HG02588 (cell line): ENCODE measurements at regions not wholly inside any gene's neighbourhood (a gene's known extent, or its start where the extent isn't known, plus 50 kb on each side); places are given as distances from the start of the nearest gene placed in this dataset.

Experiments
- ATAC-seq: cut with Tn5 transposase; IDR thresholded peaks from one replicate; pipeline ENCODE4 v1.9.1; 2021; ENCODE audit warnings: mild to moderate bottlenecking, moderate library complexity; ENCODE audit not compliant: unreplicated experiment

- ATAC-seq, result no peak
Measured at GRCh38 chr13:85742355-85742754, 56.9 kb downstream of the SLITRK6 start.

- no peak for ATAC-seq
Measured at GRCh38 chr13:85741017-85741416, 58.2 kb downstream of the SLITRK6 start.

- no peak for ATAC-seq
Measured at GRCh38 chr13:85738696-85739320, 60.4 kb downstream of the SLITRK6 start.

- ATAC-seq, result no peak
Measured at GRCh38 chr13:85737952-85738351, 61.3 kb downstream of the SLITRK6 start.

- no peak for ATAC-seq
Measured at GRCh38 chr13:85729296-85729695, 69.9 kb downstream of the SLITRK6 start.

- no peak for ATAC-seq
Measured at GRCh38 chr13:85728811-85729210, 70.4 kb downstream of the SLITRK6 start.

GRCh38 chr13:85725433-85725832 lies 73.8 kb downstream of the SLITRK6 start:
- ATAC-seq, result no peak

GRCh38 chr13:85724546-85725432 lies 74.4 kb downstream of the SLITRK6 start:
- no peak for ATAC-seq

GRCh38 chr13:85719749-85720148 lies 79.5 kb downstream of the SLITRK6 start:
- ATAC-seq, result no peak

GRCh38 chr13:85717921-85718320 lies 81.3 kb downstream of the SLITRK6 start:
- no peak for ATAC-seq

GRCh38 chr13:85710545-85710944 lies 88.7 kb downstream of the SLITRK6 start:
- ATAC-seq, result no peak

- ATAC-seq, result no peak
Measured at GRCh38 chr13:85709721-85710120, 89.5 kb downstream of the SLITRK6 start.

GRCh38 chr13:85709072-85709471 lies 90.1 kb downstream of the SLITRK6 start:
- ATAC-seq, result no peak

GRCh38 chr13:85700906-85701305 lies 98.3 kb downstream of the SLITRK6 start:
- ATAC-seq, result no peak

GRCh38 chr13:85698256-85698655 lies 101.0 kb downstream of the SLITRK6 start:
- no peak for ATAC-seq

GRCh38 chr13:85694992-85695391 lies 104.2 kb downstream of the SLITRK6 start:
- ATAC-seq, result no peak

GRCh38 chr13:85693889-85694511 lies 105.2 kb downstream of the SLITRK6 start:
- no peak for ATAC-seq

- no peak for ATAC-seq
Measured at GRCh38 chr13:85690368-85690767, 108.9 kb downstream of the SLITRK6 start.

GRCh38 chr13:85685436-85685835 lies 113.8 kb downstream of the SLITRK6 start:
- no peak for ATAC-seq

GRCh38 chr13:85675151-85675907 lies 123.9 kb downstream of the SLITRK6 start:
- no peak for ATAC-seq

- no peak for ATAC-seq
Measured at GRCh38 chr13:85671336-85671735, 127.9 kb downstream of the SLITRK6 start.
